GM18951 (cell line): ENCODE measurements at regions not wholly inside any gene's neighbourhood (a gene's known extent, or its start where the extent isn't known, plus 50 kb on each side); places are given as distances from the start of the nearest gene placed in this dataset.

Experiments used
- POLR2A ChIP-seq: IDR thresholded peaks from 4 replicates; pipeline ENCODE4 v1.6.1; 2011; ENCODE audit warnings: mild to moderate bottlenecking; ENCODE audit not compliant: insufficient read length, insufficient read depth; ENCODE audit errors: extremely low read depth
- in situ Hi-C: fragments of 300-500 bp; cut with MboI; formaldehyde crosslinking; loops from one replicate; pipeline ENCODE4 v1.12.0; 2022; ENCODE audit warnings: low sequenced_read_pairs, mixed read lengths, inconsistent platforms; ENCODE audit not compliant: unreplicated experiment

DNA sequence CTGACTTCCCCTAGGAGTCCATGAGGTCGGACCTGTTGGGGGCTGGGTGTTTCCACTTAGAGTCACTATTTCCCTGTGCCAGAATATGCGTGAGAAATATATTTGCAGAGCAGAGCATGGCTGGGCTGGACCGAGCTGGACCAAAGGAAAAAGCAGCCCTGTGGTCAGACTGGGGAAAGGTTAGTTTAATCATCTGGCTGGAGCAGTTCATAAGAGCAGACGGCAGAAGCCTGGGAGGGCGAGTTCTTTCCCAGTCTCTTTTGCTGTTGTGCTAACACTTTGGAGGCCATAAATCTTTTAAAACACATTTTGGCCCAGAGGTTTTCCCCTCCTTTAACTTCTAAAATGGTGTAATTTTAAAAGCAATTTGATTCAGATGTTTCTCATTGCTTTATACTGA lies 66.5 kb downstream of the GLI2 start:
- in situ Hi-C loops, result no loop called here
- no peak for TF ChIP-seq POLR2A

DNA sequence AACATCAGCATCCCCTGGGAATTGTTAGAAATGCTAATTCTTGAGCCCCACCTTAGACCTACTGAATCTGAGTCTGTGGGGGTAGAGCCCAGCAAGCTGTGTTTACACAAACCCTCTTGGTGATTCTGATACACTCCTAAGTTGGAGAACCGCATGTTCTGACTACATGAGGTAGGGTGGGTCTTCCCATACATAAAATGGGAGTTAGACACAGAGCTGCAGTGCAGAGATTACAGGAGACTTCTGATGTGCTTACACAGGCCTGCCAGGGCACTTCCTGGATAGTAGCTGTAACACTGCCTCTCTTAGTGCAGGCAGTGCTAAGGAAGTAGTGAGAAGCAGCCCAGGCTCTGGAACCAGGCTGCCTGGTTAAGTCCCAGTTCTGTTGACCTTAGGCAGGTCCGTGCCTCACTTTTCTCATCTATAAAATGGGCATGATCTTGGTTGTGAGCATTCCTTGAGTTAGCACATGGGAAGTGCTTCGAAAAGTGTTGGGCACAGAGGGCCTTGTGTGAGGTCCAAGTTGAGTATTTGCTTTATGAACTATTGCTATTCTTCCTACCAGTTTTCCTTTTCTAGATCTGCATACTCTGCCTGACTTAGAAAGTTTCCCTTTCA lies 67.3 kb downstream of the GLI2 start:
- in situ Hi-C loops, result no loop called here
- no peak for TF ChIP-seq POLR2A

DNA sequence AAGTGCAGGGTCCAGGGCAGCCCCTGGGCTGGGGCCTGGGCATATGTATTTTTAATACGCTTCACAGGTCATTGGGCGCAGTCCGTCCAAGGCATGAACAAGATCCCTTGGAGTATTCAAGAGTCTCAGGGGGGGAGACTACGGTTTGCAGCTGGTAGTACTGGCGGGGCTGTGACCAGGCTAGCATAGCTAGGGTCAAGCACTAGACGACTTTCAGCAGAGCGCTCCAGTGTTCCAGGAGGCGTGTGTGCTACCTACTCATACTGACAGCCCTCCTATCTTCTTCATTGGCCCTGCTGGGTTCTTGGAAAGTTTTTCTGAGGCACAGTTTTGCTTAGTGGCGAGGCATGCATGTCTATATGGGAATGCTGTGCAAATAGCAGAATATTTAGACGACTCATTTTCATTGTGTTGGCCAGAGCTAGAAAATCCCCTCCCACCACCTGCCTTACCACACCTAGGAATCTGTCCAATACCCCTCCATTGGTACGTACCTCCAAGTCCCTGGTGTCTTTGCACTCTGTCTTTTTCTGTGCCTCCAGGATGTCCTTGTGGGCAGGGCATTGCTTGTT lies 68.2 kb downstream of the GLI2 start:
- TF ChIP-seq POLR2A, result no peak
- in situ Hi-C loops, result no loop called here

DNA sequence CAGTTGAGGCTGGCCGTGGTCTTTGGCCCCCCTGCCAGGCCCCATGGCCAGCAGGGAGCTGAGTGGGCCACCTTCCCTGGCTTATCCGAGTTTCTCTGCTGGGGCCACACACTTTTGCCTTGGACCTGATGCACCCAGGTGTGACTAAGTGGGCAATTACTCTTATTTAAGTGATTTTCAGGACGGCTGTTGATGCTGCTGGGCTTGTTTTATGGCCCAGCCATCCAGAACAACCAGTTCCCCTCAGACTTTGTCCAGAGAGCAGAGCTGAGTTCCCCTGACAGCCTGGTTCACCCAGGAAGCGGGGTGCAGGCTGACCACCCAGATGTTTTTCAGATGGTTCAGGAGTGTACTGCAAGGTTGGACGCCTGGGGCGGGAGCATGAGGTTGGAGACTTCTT lies 68.8 kb downstream of the GLI2 start:
- in situ Hi-C loops, result no loop called here
- no peak for TF ChIP-seq POLR2A

DNA sequence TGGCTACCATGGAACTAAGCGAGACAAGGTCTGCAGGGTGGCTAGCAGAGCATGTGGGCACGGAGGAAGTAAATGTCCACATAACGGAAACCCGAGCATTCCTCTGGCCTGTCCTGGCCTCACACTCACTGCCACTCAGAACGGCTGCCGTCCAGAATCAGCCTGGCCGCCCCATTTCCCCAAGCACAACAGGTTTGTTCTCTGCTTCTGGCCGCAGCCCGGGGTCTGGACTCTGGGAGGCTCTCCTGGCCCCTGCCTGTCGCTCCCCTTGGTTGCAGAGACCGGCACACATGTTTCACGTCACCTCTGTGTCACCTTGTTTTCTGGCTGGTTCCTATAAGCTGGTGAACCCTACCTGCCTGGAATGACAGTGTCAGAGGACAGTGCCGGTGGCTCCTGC lies 69.3 kb downstream of the GLI2 start:
- in situ Hi-C loops, result no loop called here
- TF ChIP-seq POLR2A, result no peak

DNA sequence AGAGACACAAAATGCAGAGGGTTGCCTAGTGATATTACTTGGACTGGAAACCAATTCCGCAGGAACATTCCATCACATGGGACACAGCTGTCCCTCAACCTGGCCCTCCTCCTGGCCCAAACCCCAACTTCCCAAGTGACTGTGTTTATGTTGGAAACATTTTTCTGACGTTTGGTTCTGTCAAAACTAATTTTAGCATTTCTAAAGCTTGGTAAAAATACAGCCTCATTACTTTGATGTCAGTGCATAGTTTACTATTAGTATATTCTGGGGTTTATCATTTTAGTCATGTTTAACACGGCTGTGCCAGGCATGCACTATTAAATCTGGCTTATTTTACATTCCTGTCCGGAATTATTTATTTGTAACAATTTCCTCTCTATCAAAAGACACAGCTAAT lies 69.9 kb downstream of the GLI2 start:
- no peak for TF ChIP-seq POLR2A

DNA sequence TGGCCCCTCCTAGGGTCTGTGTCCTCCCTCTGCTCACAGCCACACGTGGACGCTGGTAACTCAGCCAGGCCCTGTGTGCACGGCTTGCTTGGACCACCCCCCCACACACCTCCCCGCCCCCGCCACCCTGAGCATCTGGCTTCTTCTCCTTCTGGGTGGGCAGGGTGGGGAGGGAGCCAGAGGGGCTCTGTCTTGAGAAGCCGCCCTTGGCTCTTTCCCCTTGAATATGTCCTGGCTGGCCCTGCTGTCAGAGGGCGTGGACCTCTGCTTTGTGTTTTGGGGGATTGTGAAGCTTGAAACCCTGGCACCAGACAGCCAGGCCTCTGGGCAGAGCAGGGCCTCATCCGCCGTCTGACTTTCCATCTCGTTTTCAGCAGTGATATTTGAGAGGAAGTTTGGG lies 72.1 kb downstream of the GLI2 start:
- in situ Hi-C loops, result no loop called here
- no peak for TF ChIP-seq POLR2A

More for the DNA sequence above, 69.9 kb downstream of the GLI2 start:
- in situ Hi-C loops, result no loop called here

DNA sequence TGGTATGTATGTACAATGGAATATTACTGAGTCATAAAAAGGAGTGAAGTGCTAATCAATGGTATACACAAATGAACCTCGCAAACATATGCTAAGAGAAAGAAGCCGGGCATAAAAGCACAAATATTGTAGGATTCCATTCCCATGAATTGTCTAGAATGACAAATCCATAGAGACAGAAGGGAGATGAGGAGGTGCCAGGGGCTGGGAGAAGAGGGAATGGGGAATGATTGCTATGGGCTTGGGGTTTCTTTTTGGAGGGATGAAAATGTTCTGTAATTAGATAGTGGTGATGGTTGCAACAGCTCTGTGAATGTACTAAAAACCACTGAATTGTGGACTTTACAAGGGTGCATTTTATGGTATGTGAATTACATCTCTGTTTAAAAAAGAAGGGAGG lies 73.5 kb downstream of the GLI2 start:
- in situ Hi-C loops, result no loop called here
- TF ChIP-seq POLR2A, result no peak

DNA sequence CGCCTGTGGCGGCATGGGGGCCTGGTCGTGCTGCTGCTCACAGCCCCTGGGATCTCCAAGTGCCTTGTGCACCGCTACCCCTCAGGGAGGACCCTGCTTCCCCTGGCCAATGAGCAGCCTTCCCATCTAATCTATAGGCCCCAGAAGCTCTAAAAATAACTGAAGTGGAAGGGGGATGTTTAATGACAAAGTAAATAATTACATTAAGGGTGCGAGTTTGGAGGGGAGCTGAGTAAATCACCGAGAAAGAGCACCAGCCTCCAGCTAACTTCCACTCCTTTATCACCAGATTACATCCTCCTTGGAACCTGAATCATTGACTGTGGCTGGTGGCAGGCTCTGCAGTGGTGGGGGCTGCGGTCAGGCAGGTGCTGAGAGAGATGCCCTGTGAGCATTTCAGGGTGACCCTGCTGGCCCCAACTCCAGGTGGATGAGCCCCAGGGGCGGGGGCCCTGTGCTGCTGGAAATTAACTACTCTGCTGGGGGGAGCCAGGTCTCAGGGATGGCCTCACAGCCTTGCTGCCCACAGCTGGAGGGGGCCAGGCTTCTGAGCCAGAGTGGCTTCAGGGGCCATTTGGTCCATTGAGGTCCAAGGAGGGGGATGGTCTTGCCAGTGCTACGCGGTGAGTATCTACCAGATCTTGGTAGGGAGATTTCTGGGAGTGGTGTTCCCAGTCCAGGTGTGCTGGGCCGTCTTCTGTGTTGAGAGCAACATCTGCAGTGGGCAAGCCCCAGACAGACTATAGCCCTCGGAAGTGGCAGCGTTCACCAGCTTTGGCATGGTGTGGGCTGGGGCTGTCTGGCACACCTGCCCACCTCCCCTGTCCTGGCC lies 74.2 kb downstream of the GLI2 start:
- in situ Hi-C loops, result no loop called here
- TF ChIP-seq POLR2A, result no peak

DNA sequence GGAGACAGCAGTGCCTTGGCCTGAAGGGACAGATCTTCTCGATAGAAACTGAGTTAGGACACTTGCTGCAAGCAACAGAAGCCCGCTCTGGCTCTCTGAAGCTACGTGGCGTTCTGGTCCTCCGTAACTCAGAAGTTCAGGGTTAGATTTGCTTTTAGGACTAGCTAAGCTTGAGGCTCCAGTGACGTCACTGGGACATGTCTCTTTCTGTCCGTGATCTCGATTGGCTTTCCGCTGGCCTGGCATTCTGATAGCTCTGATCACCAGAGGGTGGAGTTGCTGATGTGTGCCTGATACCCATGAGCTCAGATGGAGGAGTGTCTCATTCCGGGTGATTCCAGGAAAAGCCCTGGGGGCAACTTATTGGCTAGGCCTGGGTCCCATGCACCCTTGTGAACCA lies 75.0 kb downstream of the GLI2 start:
- TF ChIP-seq POLR2A, result no peak
- in situ Hi-C loops, result no loop called here

DNA sequence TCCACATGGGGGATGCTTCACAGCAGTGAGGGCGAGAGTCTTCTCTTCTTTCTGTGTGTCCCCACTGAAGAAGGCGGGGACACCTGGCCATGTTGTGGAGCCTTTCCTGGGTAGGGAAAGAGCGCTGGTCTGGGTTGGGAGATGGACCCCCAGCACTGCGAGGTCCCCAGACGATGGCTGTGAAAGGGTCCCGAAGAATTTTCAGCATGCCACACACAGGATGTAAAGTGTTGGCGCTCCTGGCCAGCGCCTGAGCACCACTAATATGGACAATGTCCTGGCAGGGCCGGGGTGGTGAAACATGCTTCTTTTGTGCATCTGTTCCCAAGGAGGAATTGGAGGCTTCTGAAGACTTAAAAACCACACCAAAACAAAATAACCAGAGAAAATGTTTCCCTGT lies 77.2 kb downstream of the GLI2 start:
- in situ Hi-C loops, result no loop called here
- TF ChIP-seq POLR2A, result no peak

DNA sequence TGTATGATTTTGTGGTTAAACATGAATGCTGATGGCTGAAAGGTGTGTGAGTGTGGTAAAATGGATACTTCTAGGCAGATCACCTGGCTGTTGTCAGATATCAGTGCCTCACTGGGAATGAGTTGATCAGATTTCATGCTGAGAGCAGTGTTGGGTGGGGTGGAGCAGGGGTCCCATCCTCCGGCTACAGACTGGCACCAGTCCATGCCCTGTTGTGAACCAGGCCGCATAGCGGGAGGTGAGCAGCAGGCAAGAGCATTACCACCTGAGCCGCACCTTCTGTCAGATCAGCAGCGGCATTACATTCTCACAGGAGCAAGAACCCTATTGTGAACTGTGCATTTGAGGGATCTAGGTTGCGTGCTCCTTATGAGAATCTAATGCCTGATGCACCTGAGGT lies 78.7 kb downstream of the GLI2 start:
- in situ Hi-C loops, result no loop called here
- no peak for TF ChIP-seq POLR2A

DNA sequence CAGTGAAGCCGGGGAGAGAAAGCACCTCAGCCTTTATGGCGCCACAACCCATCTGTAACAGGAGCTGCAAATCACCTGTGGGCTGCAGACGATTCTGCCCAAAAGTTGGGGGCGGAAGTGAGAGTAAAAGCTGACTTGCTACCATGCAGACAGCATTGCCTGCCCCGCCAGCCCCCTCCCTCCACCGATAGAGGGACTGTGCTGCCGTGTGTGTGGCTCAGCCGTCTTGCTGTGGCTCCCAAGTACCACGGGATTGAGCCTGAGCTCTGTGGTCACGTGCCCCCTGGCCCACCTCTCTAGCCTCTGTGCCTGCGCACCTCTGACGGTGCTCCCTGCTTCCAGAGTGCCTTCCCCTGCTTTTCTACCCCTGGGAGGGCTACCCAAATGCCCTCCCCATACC lies 79.6 kb downstream of the GLI2 start:
- TF ChIP-seq POLR2A, result no peak
- in situ Hi-C loops, result no loop called here
